GM12875 (cell line): ENCODE measurements at regions not wholly inside any gene's neighbourhood (a gene's known extent, or its start where the extent isn't known, plus 50 kb on each side); places are given as distances from the start of the nearest gene placed in this dataset.

Source experiments
- H3K4me3 ChIP-seq: one replicate; pipeline ENCODE4 v1.5.1; 2011; ENCODE audit warnings: low read depth, low read length, control low read depth
- CTCF ChIP-seq: IDR thresholded peaks from 2 replicates; pipeline ENCODE4 v1.5.1; 2011; ENCODE audit warnings: low read depth, mild to moderate bottlenecking, control low read depth, inconsistent platforms, low read length, moderate library complexity, borderline replicate concordance; ENCODE audit not compliant: insufficient read depth

GRCh38 chr5:105945203-105945972 is 1725.3 kb downstream of the EFNA5 start:
- TF ChIP-seq CTCF: no peak
- no peak overlapping the region for H3K4me3 ChIP-seq

GRCh38 chr5:105940181-105940580 is 1730.6 kb downstream of the EFNA5 start:
- no peak overlapping the region for H3K4me3 ChIP-seq
- no peak for TF ChIP-seq CTCF

- no peak for TF ChIP-seq CTCF
- no peak overlapping the region for H3K4me3 ChIP-seq
These were observed 1736.6 kb downstream of the EFNA5 start for GRCh38 chr5:105934171-105934570.

GRCh38 chr5:105931881-105932421 is 1738.8 kb downstream of the EFNA5 start:
- no peak for TF ChIP-seq CTCF
- no peak overlapping the region for H3K4me3 ChIP-seq

- no peak overlapping the region for H3K4me3 ChIP-seq
- TF ChIP-seq CTCF: no peak
These were observed 1740.9 kb downstream of the EFNA5 start for GRCh38 chr5:105929858-105930257.

- no peak for TF ChIP-seq CTCF
- no peak overlapping the region for H3K4me3 ChIP-seq
These were observed 1746.4 kb downstream of the EFNA5 start for GRCh38 chr5:105924366-105924765.

GRCh38 chr5:105922574-105922973 is 1748.2 kb downstream of the EFNA5 start:
- no peak overlapping the region for H3K4me3 ChIP-seq
- TF ChIP-seq CTCF: no peak
